ENCODE measurements at regions not wholly inside any gene's neighbourhood (a gene's known extent, or its start where the extent isn't known, plus 50 kb on each side); places are given as distances from the start of the nearest gene placed in this dataset.

DNA sequence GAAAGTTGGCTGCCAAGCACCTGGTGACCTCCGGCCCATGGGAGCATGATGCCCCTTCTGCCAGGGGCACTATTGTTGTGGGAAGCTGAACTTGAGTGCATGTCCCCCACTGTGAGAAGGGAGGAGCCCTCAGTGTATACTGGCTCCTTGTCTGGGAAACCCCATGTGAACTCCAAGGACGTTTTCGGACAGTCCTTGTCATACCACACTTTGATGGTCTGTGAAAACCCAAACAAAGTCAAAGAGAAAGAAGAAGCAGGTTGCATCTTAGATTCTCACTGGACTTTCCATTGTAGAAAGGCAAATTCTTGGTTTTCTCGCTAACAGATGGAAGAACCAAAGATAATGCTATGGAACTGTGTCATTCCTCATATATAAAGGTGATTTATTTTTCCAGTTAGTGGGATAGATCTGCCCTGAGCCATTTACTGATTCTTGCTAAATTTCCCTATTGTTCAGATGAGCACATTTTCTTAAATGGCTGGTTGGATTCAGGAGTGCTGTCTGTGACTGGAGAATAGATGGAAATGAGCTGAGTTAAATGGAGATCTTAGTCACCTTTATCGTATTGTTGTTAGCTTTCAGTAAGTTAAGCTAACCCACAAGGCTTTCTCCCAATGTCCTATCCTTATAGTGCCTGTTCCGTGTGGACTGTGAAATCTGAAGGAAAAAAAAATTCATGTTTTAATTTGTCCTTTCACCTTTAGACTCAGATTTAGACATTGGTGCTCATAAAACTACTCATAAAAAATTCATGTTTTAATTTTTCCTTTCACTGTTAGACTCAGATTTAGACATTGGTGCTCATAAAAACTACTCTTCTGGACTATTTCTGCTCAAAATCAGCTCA is 166.6 kb downstream of the ACTR3 start:
- Histone ChIP-seq H3K4me1 (ENCODE audit: control insufficient read depth, low read depth, low read length) (no peaks in the 10 kb centered on the region), H3K18ac (ENCODE audit: low read length) (no peak overlapping the region), H3K23ac (ENCODE audit: low read length) (no peak overlapping the region), H3K9ac (ENCODE audit: low read length) (no peak overlapping the region), H3K79me2 (ENCODE audit: control insufficient read depth, insufficient read depth, low read length) (no peaks in the 10 kb centered on the region), H3K79me1 (ENCODE audit: low read length) (no peaks in the 10 kb centered on the region), H3K27ac (ENCODE audit: low read depth, low read length) (no peak overlapping the region), H3K27me3 (ENCODE audit: insufficient read depth, low read length, poor library complexity) (no peaks in the 10 kb centered on the region), H3K4me2 (ENCODE audit: low read length) (no peak overlapping the region), H4K5ac (ENCODE audit: low read length) (no peak overlapping the region), H4K8ac (ENCODE audit: low read depth, low read length) (no peak overlapping the region), H2BK5ac (ENCODE audit: low read length) (no peak overlapping the region), H3K4ac (ENCODE audit: low read depth, low read length) (no peak overlapping the region), H3K36me3 (ENCODE audit: control insufficient read depth, insufficient read depth, low read length) (no peaks in the 10 kb centered on the region), H3K56ac (ENCODE audit: low read length) (no peak overlapping the region), H2BK15ac (replicated peaks; ENCODE audit: low read depth) (no peak overlapping the region), H3K4me3 (ENCODE audit: low read length) (no peak overlapping the region), H2AK5ac (ENCODE audit: low read length) (no peak overlapping the region), H2BK120ac (ENCODE audit: low read depth, low read length) (no peak overlapping the region)
- no peak for DNase-seq
- no CpG with 5 or more reads among the region's 6 CpGs for WGBS (ENCODE audit: extremely low coverage, insufficient coverage, low lambda C conversion rate)

DNA sequence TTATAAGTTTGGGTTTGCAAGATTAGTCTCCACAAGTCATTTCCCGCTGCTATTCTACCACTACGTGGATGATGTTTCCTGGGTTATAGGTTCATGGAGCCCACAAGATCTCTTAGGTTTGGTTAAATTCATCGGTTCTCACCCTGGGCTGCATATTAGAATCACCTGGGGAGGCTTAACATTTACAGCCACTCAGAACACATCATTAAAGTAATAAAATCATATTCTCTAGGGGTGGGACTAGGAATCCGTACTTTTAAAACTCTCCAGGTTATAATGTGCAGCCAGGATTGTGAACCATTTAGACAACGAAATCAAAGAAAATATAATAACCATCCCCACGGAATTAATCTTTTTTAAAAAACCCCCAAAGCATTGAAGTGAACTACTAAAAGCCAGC is 167.7 kb downstream of the ACTR3 start:
- Histone ChIP-seq H4K5ac (ENCODE audit: low read length) (no peak overlapping the region), H3K9ac (ENCODE audit: low read length) (no peak overlapping the region), H3K27ac (ENCODE audit: low read depth, low read length) (no peak overlapping the region), H3K18ac (ENCODE audit: low read length) (no peak overlapping the region), H2BK5ac (ENCODE audit: low read length) (no peak overlapping the region), H3K56ac (ENCODE audit: low read length) (no peak overlapping the region), H2BK15ac (replicated peaks; ENCODE audit: low read depth) (no peak overlapping the region), H3K4me3 (ENCODE audit: low read length) (no peak overlapping the region), H3K4me1 (ENCODE audit: control insufficient read depth, low read depth, low read length) (no peaks in the 10 kb centered on the region), H3K4me2 (ENCODE audit: low read length) (no peak overlapping the region), H3K36me3 (ENCODE audit: control insufficient read depth, insufficient read depth, low read length) (no peaks in the 10 kb centered on the region), H2AK5ac (ENCODE audit: low read length) (no peak overlapping the region), H3K79me2 (ENCODE audit: control insufficient read depth, insufficient read depth, low read length) (no peaks in the 10 kb centered on the region), H3K4ac (ENCODE audit: low read depth, low read length) (no peak overlapping the region), H4K8ac (ENCODE audit: low read depth, low read length) (no peak overlapping the region), H3K79me1 (ENCODE audit: low read length) (no peaks in the 10 kb centered on the region), H3K23ac (ENCODE audit: low read length) (no peak overlapping the region), H2BK120ac (ENCODE audit: low read depth, low read length) (no peak overlapping the region), H3K27me3 (ENCODE audit: insufficient read depth, low read length, poor library complexity) (no peaks in the 10 kb centered on the region)
- no peak for DNase-seq
- WGBS (ENCODE audit: extremely low coverage, insufficient coverage, low lambda C conversion rate) = no CpG with 5 or more reads among the region's 6 CpGs

DNA sequence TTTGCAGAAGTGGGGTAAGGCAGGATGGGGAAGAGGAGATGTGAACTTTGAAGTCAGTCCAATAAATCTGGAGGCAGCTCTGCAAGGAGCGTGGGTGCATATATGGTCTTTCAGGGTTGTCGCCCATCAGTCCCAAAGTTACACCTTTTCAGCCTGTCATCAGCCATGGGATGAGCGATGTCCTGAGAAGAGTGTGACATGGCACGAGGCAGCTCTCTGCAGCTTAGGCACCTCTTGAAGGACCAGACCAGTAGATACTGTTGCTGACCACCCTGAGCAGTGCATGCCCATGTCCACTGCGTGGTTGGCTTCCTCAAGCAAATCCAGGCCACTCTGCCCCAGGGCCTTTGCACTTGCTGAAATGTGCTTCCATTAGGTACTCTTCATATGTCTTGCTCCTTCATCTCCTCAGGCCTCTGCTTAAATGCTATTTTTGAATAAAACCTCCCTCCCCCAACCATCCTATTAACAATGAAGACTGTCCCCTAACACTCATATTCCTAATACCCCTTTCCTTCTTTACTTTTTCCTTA is 171.7 kb downstream of the ACTR3 start:
- no peak overlapping the region for H3K56ac ChIP-seq (ENCODE audit: low read length)
- no peaks in the 10 kb centered on the region for H3K36me3 ChIP-seq (ENCODE audit: control insufficient read depth, insufficient read depth, low read length)
- H3K4me1 ChIP-seq (ENCODE audit: control insufficient read depth, low read depth, low read length) = no peaks in the 10 kb centered on the region
- H2BK15ac ChIP-seq (replicated peaks; ENCODE audit: low read depth) = no peak overlapping the region
- no peak for DNase-seq
- no peak overlapping the region for H4K5ac ChIP-seq (ENCODE audit: low read length)
- H3K9ac ChIP-seq (ENCODE audit: low read length) = no peak overlapping the region
- H3K4me2 ChIP-seq (ENCODE audit: low read length) = no peak overlapping the region
- no CpG with 5 or more reads among the region's 5 CpGs for WGBS (ENCODE audit: extremely low coverage, insufficient coverage, low lambda C conversion rate)
- H4K8ac ChIP-seq (ENCODE audit: low read depth, low read length) = no peak overlapping the region
- no peak overlapping the region for H3K23ac ChIP-seq (ENCODE audit: low read length)
- H3K27me3 ChIP-seq (ENCODE audit: insufficient read depth, low read length, poor library complexity) = no peaks in the 10 kb centered on the region
- no peak overlapping the region for H2AK5ac ChIP-seq (ENCODE audit: low read length)
- H3K79me1 ChIP-seq (ENCODE audit: low read length) = no peaks in the 10 kb centered on the region
- H3K4ac ChIP-seq (ENCODE audit: low read depth, low read length) = no peak overlapping the region
- no peak overlapping the region for H3K27ac ChIP-seq (ENCODE audit: low read depth, low read length)
- H3K79me2 ChIP-seq (ENCODE audit: control insufficient read depth, insufficient read depth, low read length) = no peaks in the 10 kb centered on the region
- H2BK5ac ChIP-seq (ENCODE audit: low read length) = no peak overlapping the region
- H3K4me3 ChIP-seq (ENCODE audit: low read length) = no peak overlapping the region
- H3K18ac ChIP-seq (ENCODE audit: low read length) = no peak overlapping the region
- H2BK120ac ChIP-seq (ENCODE audit: low read depth, low read length) = no peak overlapping the region

DNA sequence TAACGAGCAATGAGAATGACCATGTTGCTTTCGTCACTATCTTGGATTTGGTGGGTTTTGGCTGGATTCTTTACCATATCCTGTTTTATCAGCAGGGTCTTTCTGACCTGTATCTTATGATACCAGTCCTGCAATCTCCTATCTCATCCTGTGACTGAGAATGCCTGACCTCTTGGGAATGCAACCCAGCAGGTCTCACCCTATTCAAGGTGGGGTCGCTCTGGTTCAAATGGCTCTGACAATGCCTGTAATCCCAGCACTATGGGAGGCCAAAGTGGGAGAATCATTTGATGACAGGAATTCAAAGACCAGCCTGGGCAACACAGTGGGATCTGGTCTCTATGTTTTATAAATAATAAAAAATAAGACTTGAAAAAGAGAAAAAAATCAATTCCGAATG is 173.5 kb downstream of the ACTR3 start:
- no peak overlapping the region for H4K8ac ChIP-seq (ENCODE audit: low read depth, low read length)
- H3K79me1 ChIP-seq (ENCODE audit: low read length) = no peaks in the 10 kb centered on the region
- peak; percentile 47 for DNase-seq
- no peak overlapping the region for H2BK15ac ChIP-seq (replicated peaks; ENCODE audit: low read depth)
- no peak overlapping the region for H2AK5ac ChIP-seq (ENCODE audit: low read length)
- H3K79me2 ChIP-seq (ENCODE audit: control insufficient read depth, insufficient read depth, low read length) = no peaks in the 10 kb centered on the region
- H3K4me3 ChIP-seq (ENCODE audit: low read length) = no peak overlapping the region
- no peak overlapping the region for H3K56ac ChIP-seq (ENCODE audit: low read length)
- H3K36me3 ChIP-seq (ENCODE audit: control insufficient read depth, insufficient read depth, low read length) = no peaks in the 10 kb centered on the region
- no peak overlapping the region for H4K5ac ChIP-seq (ENCODE audit: low read length)
- no CpG with 5 or more reads among the region's 4 CpGs for WGBS (ENCODE audit: extremely low coverage, insufficient coverage, low lambda C conversion rate)
- H2BK120ac ChIP-seq (ENCODE audit: low read depth, low read length) = no peak overlapping the region
- H3K27ac ChIP-seq (ENCODE audit: low read depth, low read length) = no peak overlapping the region
- no peaks in the 10 kb centered on the region for H3K4me1 ChIP-seq (ENCODE audit: control insufficient read depth, low read depth, low read length)
- H3K27me3 ChIP-seq (ENCODE audit: insufficient read depth, low read length, poor library complexity) = no peaks in the 10 kb centered on the region
- H3K4ac ChIP-seq (ENCODE audit: low read depth, low read length) = no peak overlapping the region
- H3K9ac ChIP-seq (ENCODE audit: low read length) = no peak overlapping the region
- no peak overlapping the region for H2BK5ac ChIP-seq (ENCODE audit: low read length)
- no peak overlapping the region for H3K18ac ChIP-seq (ENCODE audit: low read length)
- H3K23ac ChIP-seq (ENCODE audit: low read length) = no peak overlapping the region
- H3K4me2 ChIP-seq (ENCODE audit: low read length) = no peak overlapping the region

DNA sequence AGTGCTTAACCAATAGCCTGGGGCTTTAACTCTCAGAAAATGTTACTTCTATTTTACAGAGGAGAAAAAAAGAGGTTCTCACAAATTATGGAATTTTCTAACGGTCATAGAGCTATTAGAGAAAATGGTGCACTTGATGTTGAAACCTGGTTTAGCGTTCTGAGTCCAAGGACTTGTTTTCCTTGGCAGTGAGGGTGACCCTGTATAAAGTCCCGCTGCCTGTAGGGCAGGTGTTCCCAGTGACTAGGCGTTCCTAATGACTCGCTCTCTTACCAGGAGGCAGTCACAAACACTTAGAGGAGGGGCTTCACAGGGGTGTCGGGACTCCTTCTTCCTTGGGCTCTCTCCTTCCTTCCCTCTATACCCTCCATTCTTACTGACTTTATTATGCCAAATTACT is 175.8 kb downstream of the ACTR3 start:
- Histone ChIP-seq H3K79me2 (ENCODE audit: control insufficient read depth, insufficient read depth, low read length) (no peaks in the 10 kb centered on the region), H2BK120ac (ENCODE audit: low read depth, low read length) (no peak overlapping the region), H3K9ac (ENCODE audit: low read length) (no peak overlapping the region), H3K4me2 (ENCODE audit: low read length) (no peak overlapping the region), H3K27me3 (ENCODE audit: insufficient read depth, low read length, poor library complexity) (no peaks in the 10 kb centered on the region), H4K5ac (ENCODE audit: low read length) (no peak overlapping the region), H3K4me1 (ENCODE audit: control insufficient read depth, low read depth, low read length) (no peaks in the 10 kb centered on the region), H3K4me3 (ENCODE audit: low read length) (no peak overlapping the region), H3K27ac (ENCODE audit: low read depth, low read length) (no peak overlapping the region), H3K56ac (ENCODE audit: low read length) (no peak overlapping the region), H2BK5ac (ENCODE audit: low read length) (no peak overlapping the region), H3K23ac (ENCODE audit: low read length) (no peak overlapping the region), H3K4ac (ENCODE audit: low read depth, low read length) (no peak overlapping the region), H3K36me3 (ENCODE audit: control insufficient read depth, insufficient read depth, low read length) (no peaks in the 10 kb centered on the region), H2AK5ac (ENCODE audit: low read length) (no peak overlapping the region), H4K8ac (ENCODE audit: low read depth, low read length) (no peak overlapping the region), H3K18ac (ENCODE audit: low read length) (no peak overlapping the region), H2BK15ac (replicated peaks; ENCODE audit: low read depth) (no peak overlapping the region), H3K79me1 (ENCODE audit: low read length) (no peaks in the 10 kb centered on the region)
- WGBS (ENCODE audit: extremely low coverage, insufficient coverage, low lambda C conversion rate) = no CpG with 5 or more reads among the region's 6 CpGs
- no peak for DNase-seq
